WI38 (cell line): ENCODE measurements at regions not wholly inside any gene's neighbourhood (a gene's known extent, or its start where the extent isn't known, plus 50 kb on each side); places are given as distances from the start of the nearest gene placed in this dataset.

Source experiments
- H3K4me3 ChIP-seq: 2 replicates; pipeline ENCODE4 v1.5.1; 2011; ENCODE audit warnings: low read depth, mild to moderate bottlenecking, control low read depth, low read length
- CTCF ChIP-seq: IDR thresholded peaks from 2 replicates; pipeline ENCODE4 v1.5.1; 2012; ENCODE audit warnings: low read depth, mild to moderate bottlenecking, control low read depth, low read length

GRCh38 chr13:59094181-59094580, 1069.5 kb downstream of the DIAPH3 start:
- no peak overlapping the region for H3K4me3 ChIP-seq
- TF ChIP-seq CTCF = no peak

GRCh38 chr13:59099182-59099974, 1064.3 kb downstream of the DIAPH3 start:
- H3K4me3 ChIP-seq = no peak overlapping the region
- no peak for TF ChIP-seq CTCF

- H3K4me3 ChIP-seq = no peak overlapping the region
- no peak for TF ChIP-seq CTCF
Measured at GRCh38 chr13:59103004-59103768, 1060.5 kb downstream of the DIAPH3 start.

- no peak for TF ChIP-seq CTCF
- H3K4me3 ChIP-seq = peak overlapping the region; percentile 38
Measured at GRCh38 chr13:59111751-59112171, 1052.0 kb downstream of the DIAPH3 start.

- peak overlapping the region; percentile 38 for H3K4me3 ChIP-seq
- TF ChIP-seq CTCF = no peak
Measured at GRCh38 chr13:59112221-59112718, 1051.5 kb downstream of the DIAPH3 start.

- TF ChIP-seq CTCF = no peak
- H3K4me3 ChIP-seq = no peak overlapping the region; the same call in 1 of the 2 replicates
Measured at GRCh38 chr13:59119475-59119874, 1044.3 kb downstream of the DIAPH3 start.
